ENCODE measurements at regions not wholly inside any gene's neighbourhood (a gene's known extent, or its start where the extent isn't known, plus 50 kb on each side); places are given as distances from the start of the nearest gene placed in this dataset.

- Mint-ChIP-seq H3K4me1 (ENCODE audit: low read depth) (no peaks in the 10 kb centered on the region), H3K27ac (no peak overlapping the region), H3K4me3 (no peak overlapping the region), H3K27me3 (ENCODE audit: low read depth) (peaks cover 13% of the 10 kb centered on the region), H3K9me3 (no peaks in the 10 kb centered on the region), H3K36me3 (ENCODE audit: low read depth) (no peaks in the 10 kb centered on the region)
Measured at GRCh38 chr13:79160818-79161217, 245.2 kb downstream of the RBM26 start.

GRCh38 chr13:79155883-79156282, 250.2 kb downstream of the RBM26 start:
- Mint-ChIP-seq H3K27ac (no peak overlapping the region), H3K4me3 (no peak overlapping the region), H3K36me3 (ENCODE audit: low read depth) (no peaks in the 10 kb centered on the region), H3K4me1 (ENCODE audit: low read depth) (no peaks in the 10 kb centered on the region), H3K27me3 (ENCODE audit: low read depth) (peaks cover 13% of the 10 kb centered on the region), H3K9me3 (no peaks in the 10 kb centered on the region)

GRCh38 chr13:79149210-79149609, 256.8 kb downstream of the RBM26 start:
- Mint-ChIP-seq H3K27me3 (ENCODE audit: low read depth) (no peaks in the 10 kb centered on the region), H3K4me1 (ENCODE audit: low read depth) (no peaks in the 10 kb centered on the region), H3K27ac (no peak overlapping the region), H3K9me3 (no peaks in the 10 kb centered on the region), H3K4me3 (no peak overlapping the region), H3K36me3 (ENCODE audit: low read depth) (no peaks in the 10 kb centered on the region)

- Mint-ChIP-seq H3K27me3 (ENCODE audit: low read depth) (peaks cover 8% of the 10 kb centered on the region), H3K27ac (no peak overlapping the region), H3K9me3 (no peaks in the 10 kb centered on the region), H3K36me3 (ENCODE audit: low read depth) (no peaks in the 10 kb centered on the region), H3K4me3 (no peak overlapping the region), H3K4me1 (ENCODE audit: low read depth) (no peaks in the 10 kb centered on the region)
Measured at GRCh38 chr13:79141082-79141481, 265.0 kb downstream of the RBM26 start.

- peaks cover 4% of the 10 kb centered on the region for H3K27me3 Mint-ChIP-seq (ENCODE audit: low read depth)
- H3K36me3 Mint-ChIP-seq (ENCODE audit: low read depth) = no peaks in the 10 kb centered on the region
- no peak overlapping the region for H3K27ac Mint-ChIP-seq
- H3K4me1 Mint-ChIP-seq (ENCODE audit: low read depth) = no peaks in the 10 kb centered on the region
- H3K9me3 Mint-ChIP-seq = no peaks in the 10 kb centered on the region
- H3K4me3 Mint-ChIP-seq = no peak overlapping the region
Measured at GRCh38 chr13:79128158-79128557, 277.9 kb downstream of the RBM26 start.

GRCh38 chr13:79126706-79127105, 279.3 kb downstream of the RBM26 start:
- Mint-ChIP-seq H3K27me3 (ENCODE audit: low read depth) (no peaks in the 10 kb centered on the region), H3K36me3 (ENCODE audit: low read depth) (no peaks in the 10 kb centered on the region), H3K4me1 (ENCODE audit: low read depth) (no peaks in the 10 kb centered on the region), H3K27ac (no peak overlapping the region), H3K4me3 (no peak overlapping the region), H3K9me3 (no peaks in the 10 kb centered on the region)

- Mint-ChIP-seq H3K27ac (no peak overlapping the region), H3K4me1 (ENCODE audit: low read depth) (no peaks in the 10 kb centered on the region), H3K27me3 (ENCODE audit: low read depth) (no peaks in the 10 kb centered on the region), H3K36me3 (ENCODE audit: low read depth) (no peaks in the 10 kb centered on the region), H3K9me3 (no peaks in the 10 kb centered on the region), H3K4me3 (no peak overlapping the region)
Measured at GRCh38 chr13:79124183-79124582, 281.9 kb downstream of the RBM26 start.

- H3K27ac Mint-ChIP-seq = no peak overlapping the region
- no peaks in the 10 kb centered on the region for H3K36me3 Mint-ChIP-seq (ENCODE audit: low read depth)
- H3K4me1 Mint-ChIP-seq (ENCODE audit: low read depth) = no peaks in the 10 kb centered on the region
- no peaks in the 10 kb centered on the region for H3K9me3 Mint-ChIP-seq
- no peak overlapping the region for H3K4me3 Mint-ChIP-seq
- H3K27me3 Mint-ChIP-seq (ENCODE audit: low read depth) = no peaks in the 10 kb centered on the region
Measured at GRCh38 chr13:79121286-79121685, 284.8 kb downstream of the RBM26 start.

GRCh38 chr13:79119578-79120107, 286.4 kb downstream of the RBM26 start:
- Mint-ChIP-seq H3K4me1 (ENCODE audit: low read depth) (no peaks in the 10 kb centered on the region), H3K4me3 (no peak overlapping the region), H3K27ac (no peak overlapping the region), H3K9me3 (no peaks in the 10 kb centered on the region), H3K36me3 (ENCODE audit: low read depth) (no peaks in the 10 kb centered on the region), H3K27me3 (ENCODE audit: low read depth) (no peaks in the 10 kb centered on the region)

- no peak overlapping the region for H3K4me3 Mint-ChIP-seq
- no peak overlapping the region for H3K27ac Mint-ChIP-seq
- peaks cover 4% of the 10 kb centered on the region for H3K27me3 Mint-ChIP-seq (ENCODE audit: low read depth)
- no peaks in the 10 kb centered on the region for H3K9me3 Mint-ChIP-seq
- no peaks in the 10 kb centered on the region for H3K4me1 Mint-ChIP-seq (ENCODE audit: low read depth)
- no peaks in the 10 kb centered on the region for H3K36me3 Mint-ChIP-seq (ENCODE audit: low read depth)
Measured at GRCh38 chr13:79112016-79112415, 294.0 kb downstream of the RBM26 start.

GRCh38 chr13:79108914-79109643, 297.0 kb downstream of the RBM26 start:
- Mint-ChIP-seq H3K27ac (no peak overlapping the region), H3K4me3 (no peak overlapping the region), H3K4me1 (ENCODE audit: low read depth) (no peaks in the 10 kb centered on the region), H3K27me3 (ENCODE audit: low read depth) (peaks cover 8% of the 10 kb centered on the region), H3K36me3 (ENCODE audit: low read depth) (no peaks in the 10 kb centered on the region), H3K9me3 (no peaks in the 10 kb centered on the region)

- Mint-ChIP-seq H3K4me1 (ENCODE audit: low read depth) (no peaks in the 10 kb centered on the region), H3K36me3 (ENCODE audit: low read depth) (no peaks in the 10 kb centered on the region), H3K27ac (no peak overlapping the region), H3K27me3 (ENCODE audit: low read depth) (peaks cover 8% of the 10 kb centered on the region), H3K9me3 (no peaks in the 10 kb centered on the region), H3K4me3 (no peak overlapping the region)
Measured at GRCh38 chr13:79098596-79098995, 307.5 kb downstream of the RBM26 start.

- Mint-ChIP-seq H3K4me1 (ENCODE audit: low read depth) (no peaks in the 10 kb centered on the region), H3K9me3 (no peaks in the 10 kb centered on the region), H3K27me3 (ENCODE audit: low read depth) (peaks cover 8% of the 10 kb centered on the region), H3K36me3 (ENCODE audit: low read depth) (no peaks in the 10 kb centered on the region), H3K4me3 (no peak overlapping the region), H3K27ac (no peak overlapping the region)
Measured at GRCh38 chr13:79097201-79097600, 308.9 kb downstream of the RBM26 start.

GRCh38 chr13:79096099-79096498, 310.0 kb downstream of the RBM26 start:
- Mint-ChIP-seq H3K36me3 (ENCODE audit: low read depth) (no peaks in the 10 kb centered on the region), H3K27ac (no peak overlapping the region), H3K27me3 (ENCODE audit: low read depth) (peaks cover 8% of the 10 kb centered on the region), H3K4me3 (no peak overlapping the region), H3K9me3 (no peaks in the 10 kb centered on the region), H3K4me1 (ENCODE audit: low read depth) (no peaks in the 10 kb centered on the region)

- peaks cover 5% of the 10 kb centered on the region for H3K27me3 Mint-ChIP-seq (ENCODE audit: low read depth)
- no peak overlapping the region for H3K4me3 Mint-ChIP-seq
- no peaks in the 10 kb centered on the region for H3K36me3 Mint-ChIP-seq (ENCODE audit: low read depth)
- H3K4me1 Mint-ChIP-seq (ENCODE audit: low read depth) = no peaks in the 10 kb centered on the region
- no peak overlapping the region for H3K27ac Mint-ChIP-seq
- no peaks in the 10 kb centered on the region for H3K9me3 Mint-ChIP-seq
Measured at GRCh38 chr13:79090552-79091124, 315.4 kb downstream of the RBM26 start.
